Thyroid gland (tissue), 4 donors: ENCODE measurements at regions not wholly inside any gene's neighbourhood (a gene's known extent, or its start where the extent isn't known, plus 50 kb on each side); places are given as distances from the start of the nearest gene placed in this dataset.

ENCODE experiments used
- DNase-seq, 2 donors: peaks; one replicate each; pipeline ENCODE4 v3.0.0-alpha.2; 2019
- H3K27ac ChIP-seq, 3 donors: fragments of 200-600 bp; sonication (generic); 1 replicate in 2 of 3; 2 replicates in 1 of 3; pipeline ENCODE4 v1.5.1; 2016 to 2019; ENCODE audit warnings: mild to moderate bottlenecking in 1 of 3, moderate library complexity in 1 of 3
- H3K27me3 ChIP-seq: fragments of 200-600 bp; sonication (generic); one replicate; pipeline ENCODE4 v1.5.1; 2019
- H3K36me3 ChIP-seq, 2 donors: fragments of 200-600 bp; sonication (generic); one replicate each; pipeline ENCODE4 v1.5.1; 2016 to 2019
- H3K4me1 ChIP-seq, 2 donors: fragments of 200-600 bp; sonication (generic); one replicate each; pipeline ENCODE4 v1.5.1; 2017 to 2019
- H3K4me3 ChIP-seq, 3 donors: fragments of 200-600 bp; sonication (generic); replicated peaks in 1 of 3; 1 replicate in 2 of 3; 2 replicates in 1 of 3; pipeline ENCODE4 v1.5.1; 2016; ENCODE audit warnings: mild to moderate bottlenecking in 1 of 3
- H3K9me3 ChIP-seq: fragments of 200-600 bp; sonication (generic); one replicate; pipeline ENCODE4 v1.5.1; 2017
- POLR2A ChIP-seq, 2 donors: fragments of 450-650 bp; IDR thresholded peaks; one replicate each; pipeline ENCODE4 v1.6.1; 2017; ENCODE audit warnings: antibody characterized with exemption in 2 of 2, mild to moderate bottlenecking in 2 of 2, moderate library complexity in 1 of 2
- WGBS, 2 donors: methylation state at CpG; one replicate each; pipeline ENCODE4 v1.1.5; 2017; 5-methylcytosine and 5-hydroxymethylcytosine counted together
- intact Hi-C: fragments of 100-400 bp; cut with DNase I; formaldehyde crosslinking; loops from one replicate; pipeline ENCODE4 v1.15.1; 2023
- TF ChIP-seq, protein P1 (sequence below), 6 experiments: fragments of 200-600 bp in 3 of 6; fragments of 450-650 bp in 3 of 6; sonication (generic) in 3 of 6; IDR thresholded peaks; one replicate each; pipeline ENCODE4 v1.5.1; 2016 to 2019; ENCODE audit warnings: antibody characterized with exemption in 6 of 6, mild to moderate bottlenecking in 2 of 6, inconsistent platforms in 1 of 6, moderate library complexity in 1 of 6

DNA sequence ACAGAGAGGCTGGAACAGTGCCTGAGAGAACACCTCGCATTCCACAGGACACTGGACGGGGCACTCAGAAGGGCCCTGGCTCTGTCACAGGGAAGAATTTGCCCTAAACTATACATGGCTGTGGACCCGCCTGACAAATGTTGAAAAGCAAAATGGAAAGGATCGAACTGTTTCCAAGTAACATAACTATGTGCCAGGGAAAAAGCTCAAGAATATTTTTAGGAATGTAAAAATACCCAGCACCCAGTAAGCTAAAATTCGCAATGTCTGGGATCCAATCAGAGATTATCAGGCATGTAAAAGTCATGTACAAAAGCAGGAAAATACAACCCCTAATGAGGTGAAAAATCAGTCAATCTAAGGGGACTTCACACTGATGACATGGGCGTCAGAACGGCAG is 215.9 kb downstream of the TTLL2 start:
- WGBS, 2 donors, result 84 to 96% methylated on average over 7 of the region's 7 CpGs
- TF ChIP-seq POLR2A (IDR thresholded peaks at IDR 0.05), result no peak
- TF ChIP-seq, protein P1, sequence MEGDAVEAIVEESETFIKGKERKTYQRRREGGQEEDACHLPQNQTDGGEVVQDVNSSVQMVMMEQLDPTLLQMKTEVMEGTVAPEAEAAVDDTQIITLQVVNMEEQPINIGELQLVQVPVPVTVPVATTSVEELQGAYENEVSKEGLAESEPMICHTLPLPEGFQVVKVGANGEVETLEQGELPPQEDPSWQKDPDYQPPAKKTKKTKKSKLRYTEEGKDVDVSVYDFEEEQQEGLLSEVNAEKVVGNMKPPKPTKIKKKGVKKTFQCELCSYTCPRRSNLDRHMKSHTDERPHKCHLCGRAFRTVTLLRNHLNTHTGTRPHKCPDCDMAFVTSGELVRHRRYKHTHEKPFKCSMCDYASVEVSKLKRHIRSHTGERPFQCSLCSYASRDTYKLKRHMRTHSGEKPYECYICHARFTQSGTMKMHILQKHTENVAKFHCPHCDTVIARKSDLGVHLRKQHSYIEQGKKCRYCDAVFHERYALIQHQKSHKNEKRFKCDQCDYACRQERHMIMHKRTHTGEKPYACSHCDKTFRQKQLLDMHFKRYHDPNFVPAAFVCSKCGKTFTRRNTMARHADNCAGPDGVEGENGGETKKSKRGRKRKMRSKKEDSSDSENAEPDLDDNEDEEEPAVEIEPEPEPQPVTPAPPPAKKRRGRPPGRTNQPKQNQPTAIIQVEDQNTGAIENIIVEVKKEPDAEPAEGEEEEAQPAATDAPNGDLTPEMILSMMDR (IDR thresholded peaks at IDR 0.05), result no peak
- intact Hi-C loops, result no loop called here
- H3K27me3 ChIP-seq, result no peaks in the 10 kb centered on the region
- H3K4me1 ChIP-seq, result peaks cover 13 to 17% of the 10 kb centered on the region in 2 donors
- DNase-seq, result no peak
- no peak overlapping the region for H3K4me3 ChIP-seq
- H3K9me3 ChIP-seq, result no peaks in the 10 kb centered on the region
- H3K27ac ChIP-seq, result no peak overlapping the region
- H3K36me3 ChIP-seq, result no peaks in the 10 kb centered on the region

DNA sequence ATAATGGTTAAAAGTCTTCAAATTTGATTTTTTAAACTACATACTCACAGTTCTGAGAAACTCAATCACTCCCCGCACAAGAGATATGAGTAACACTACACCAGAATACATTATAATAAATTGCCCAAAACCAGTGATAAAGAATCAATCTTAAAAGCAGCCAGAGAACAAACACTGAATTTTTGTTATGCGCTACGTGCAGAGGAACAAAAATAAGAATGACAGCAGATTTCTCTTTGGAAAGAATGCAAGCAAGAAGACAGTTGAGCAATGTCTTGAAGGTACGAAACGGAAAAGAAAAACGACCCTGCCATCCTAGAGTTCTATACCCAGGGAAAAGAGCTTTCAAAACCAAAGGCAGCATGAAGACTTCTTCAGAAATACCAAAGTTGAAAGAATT is 216.7 kb downstream of the TTLL2 start:
- no peak for DNase-seq
- Histone ChIP-seq H3K36me3 (no peaks in the 10 kb centered on the region), H3K27me3 (no peaks in the 10 kb centered on the region), H3K4me3 (no peak overlapping the region), H3K27ac (no peak overlapping the region), H3K4me1 (peaks cover 13 to 17% of the 10 kb centered on the region in 2 donors), H3K9me3 (no peaks in the 10 kb centered on the region)
- TF ChIP-seq, protein P1 (IDR thresholded peaks at IDR 0.05), result no peak
- no peak for TF ChIP-seq POLR2A (IDR thresholded peaks at IDR 0.05)
- intact Hi-C loops, result no loop called here
- WGBS, 2 donors, result 94 to 95% methylated on average over 6 of the region's 6 CpGs

DNA sequence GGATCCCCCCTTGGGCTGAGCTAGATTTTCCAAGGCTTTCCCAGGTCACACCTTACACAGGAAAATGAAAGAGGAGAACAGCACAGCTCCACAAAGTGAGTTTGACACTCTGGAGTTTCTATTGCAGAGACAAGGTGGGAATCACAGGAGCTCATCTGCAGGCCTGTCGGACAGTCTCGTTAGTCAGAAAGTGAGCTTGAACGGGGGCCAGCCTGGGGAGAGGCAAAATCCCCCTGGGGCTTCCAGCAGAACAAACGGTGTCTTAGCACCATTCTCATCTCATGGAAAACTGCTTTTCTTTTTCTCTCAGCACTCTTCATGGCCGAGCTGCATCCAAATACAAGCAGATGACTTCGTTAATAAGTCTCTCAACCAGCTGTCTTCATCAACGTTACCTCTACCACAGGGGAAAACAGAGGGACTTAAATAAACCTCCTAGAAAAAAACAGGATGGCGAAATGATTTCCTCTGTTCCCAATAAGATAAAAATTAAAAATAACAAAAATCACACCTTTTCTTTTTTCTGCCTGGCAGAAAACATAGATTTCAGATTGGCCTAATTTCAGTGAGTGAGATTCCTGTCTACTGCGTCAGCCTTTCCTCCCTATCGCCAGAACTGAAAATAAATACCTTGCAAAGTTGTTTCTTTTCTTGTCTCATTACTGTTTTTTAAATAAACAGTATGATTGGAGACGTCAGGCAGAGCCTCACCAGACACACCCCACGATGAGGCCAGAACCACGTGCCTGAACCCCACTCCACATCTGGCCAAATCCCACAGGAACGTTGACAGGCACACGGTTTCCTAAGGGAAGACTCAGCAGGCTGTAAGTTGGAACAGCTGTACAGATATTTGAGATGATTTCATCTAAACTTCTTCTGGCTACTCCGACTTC is 219.0 kb downstream of the TTLL2 start:
- TF ChIP-seq, protein P1 (IDR thresholded peaks at IDR 0.05), result no peak
- TF ChIP-seq POLR2A (IDR thresholded peaks at IDR 0.05), result no peak
- Histone ChIP-seq H3K4me1 (peaks cover 14 to 30% of the 10 kb centered on the region in 2 donors), H3K9me3 (no peaks in the 10 kb centered on the region), H3K27me3 (no peaks in the 10 kb centered on the region), H3K4me3 (no peak overlapping the region), H3K27ac (no peak overlapping the region), H3K36me3 (no peaks in the 10 kb centered on the region)
- WGBS, 2 donors, result 63 to 70% methylated on average over 16 of the region's 16 CpGs
- DNase-seq, result no peak
- intact Hi-C loops, result no loop called here

DNA sequence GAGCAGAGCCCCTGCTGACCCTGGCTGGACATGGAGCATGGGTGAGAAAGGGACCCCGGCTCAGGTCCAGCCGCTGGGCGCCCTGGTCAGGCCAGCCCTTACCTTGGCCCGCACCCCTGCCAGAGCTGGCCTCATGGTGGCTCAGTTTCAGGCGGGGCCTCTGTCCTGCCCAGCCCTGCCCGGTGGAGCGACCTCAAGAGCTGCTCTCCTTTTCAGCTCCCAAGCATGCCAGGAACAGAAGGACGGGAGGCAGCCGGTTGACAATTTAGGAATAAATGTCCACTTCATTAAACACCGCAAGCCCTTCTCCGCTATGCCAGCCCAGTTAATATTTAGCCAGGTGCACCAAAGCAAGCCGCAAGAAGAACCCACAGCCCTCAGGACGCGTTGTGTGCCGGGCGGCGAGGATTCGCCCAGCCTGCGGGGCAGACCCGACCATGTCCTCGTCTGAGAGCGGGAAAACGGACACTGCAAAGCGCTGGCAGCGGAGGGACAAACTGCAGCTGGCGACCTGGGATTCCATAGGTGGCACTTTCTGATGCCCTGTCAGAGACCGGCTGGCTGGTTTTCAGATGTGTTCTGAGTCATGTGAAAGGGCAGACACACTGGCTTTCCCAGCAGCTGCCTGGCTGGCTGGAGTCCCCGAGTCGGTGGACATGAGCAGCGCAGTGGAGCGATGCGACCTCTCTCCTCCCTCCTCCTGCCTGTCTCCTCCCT is 221.9 kb downstream of the TTLL2 start:
- intact Hi-C loops, result no loop called here
- H3K27me3 ChIP-seq, result no peaks in the 10 kb centered on the region
- 95 to 98% methylated on average over 24 to 30 of the region's 32 CpGs for WGBS, 2 donors
- no peak for TF ChIP-seq POLR2A (IDR thresholded peaks at IDR 0.05)
- TF ChIP-seq, protein P1 (IDR thresholded peaks at IDR 0.05), result no peak
- H3K9me3 ChIP-seq, result no peaks in the 10 kb centered on the region
- H3K4me3 ChIP-seq, result no peak overlapping the region
- peaks cover 31 to 46% of the 10 kb centered on the region in 2 donors for H3K4me1 ChIP-seq
- H3K36me3 ChIP-seq, result no peaks in the 10 kb centered on the region
- DNase-seq, result no peak
- H3K27ac ChIP-seq, result no peak overlapping the region

DNA sequence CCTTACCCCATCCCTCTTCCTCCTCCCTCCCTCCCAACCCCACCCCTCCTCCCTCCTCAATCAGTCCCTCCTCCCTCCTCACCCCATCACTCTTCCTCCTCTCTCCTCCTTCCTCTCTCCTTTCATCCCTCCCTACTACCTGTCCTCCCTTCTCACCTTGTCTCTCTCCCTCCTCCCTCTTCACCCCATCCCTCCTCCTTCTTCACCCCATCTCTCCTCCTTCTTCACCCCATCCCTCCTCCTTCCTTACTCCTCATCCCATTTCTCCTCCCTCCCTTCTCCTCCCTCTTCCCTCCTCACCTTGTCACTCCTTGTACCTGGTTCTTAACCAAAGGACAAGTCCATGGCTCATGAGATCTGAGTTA is 222.4 kb downstream of the TTLL2 start:
- Histone ChIP-seq H3K36me3 (no peaks in the 10 kb centered on the region), H3K4me1 (peaks cover 32 to 47% of the 10 kb centered on the region in 2 donors), H3K9me3 (no peaks in the 10 kb centered on the region), H3K4me3 (no peak overlapping the region), H3K27ac (peak overlapping the region in 2 of 3 donors; percentile 0 to 43), H3K27me3 (no peaks in the 10 kb centered on the region)
- intact Hi-C loops, result no loop called here
- DNase-seq, result no peak
- TF ChIP-seq, protein P1 (IDR thresholded peaks at IDR 0.05), result no peak
- no peak for TF ChIP-seq POLR2A (IDR thresholded peaks at IDR 0.05)
